OCI-LY3 (cell line): ENCODE measurements at regions not wholly inside any gene's neighbourhood (a gene's known extent, or its start where the extent isn't known, plus 50 kb on each side); places are given as distances from the start of the nearest gene placed in this dataset.
A peak's percentile ranks its signal among the peaks of the same experiment; 100 is the strongest.

Experiments used
- H2AFZ ChIP-seq: fragments of 200-600, 300-600 bp; shearing (Covaris generic); 2 replicates; pipeline ENCODE4 v1.6.0; 2014; ENCODE audit warnings: antibody characterized with exemption, low read depth, low read length
- H3K27ac ChIP-seq: fragments of 200-600, 300-600 bp; sonication (generic); 2 replicates; pipeline ENCODE4 v1.5.1; 2014; ENCODE audit warnings: mild to moderate bottlenecking, low read length, moderate library complexity, mixed read lengths
- H3K27me3 ChIP-seq: fragments of 200-600, 300-600 bp; sonication (generic); 2 replicates; pipeline ENCODE4 v1.6.1; 2014; ENCODE audit warnings: low read depth, low read length, mixed read lengths
- H3K36me3 ChIP-seq: fragments of 200-600, 300-600 bp; sonication (generic); replicated peaks from 2 replicates; pipeline ENCODE3; 2014; ENCODE audit warnings: low read depth, low read length, mixed read lengths
- H3K4me1 ChIP-seq: fragments of 300-600, 200-600 bp; sonication (generic); 2 replicates; pipeline ENCODE4 v1.6.1; 2014; ENCODE audit warnings: low read length, mixed read lengths
- H3K4me2 ChIP-seq: fragments of 200-600, 300-600 bp; sonication (generic); 2 replicates; pipeline ENCODE4 v1.6.1; 2014; ENCODE audit warnings: low read length, mixed read lengths
- H3K4me3 ChIP-seq: fragments of 300-600, 200-600 bp; sonication (generic); 2 replicates; pipeline ENCODE4 v1.5.1; 2014; ENCODE audit warnings: antibody characterized with exemption, mild to moderate bottlenecking, low read length, moderate library complexity
- H3K79me2 ChIP-seq: fragments of 300-600, 200-600 bp; shearing (Covaris generic); 2 replicates; pipeline ENCODE4 v1.6.1; 2014; ENCODE audit warnings: mild to moderate bottlenecking, low read length, mixed read lengths
- H3K9ac ChIP-seq: fragments of 300-600, 200-600 bp; shearing (Covaris generic); 2 replicates; pipeline ENCODE4 v1.6.0; 2014; ENCODE audit warnings: mild to moderate bottlenecking, low read length, moderate library complexity
- H3K9me3 ChIP-seq: fragments of 200-600, 300-600 bp; shearing (Covaris generic); 2 replicates; pipeline ENCODE4 v1.6.1; 2014; ENCODE audit warnings: low read length, mixed read lengths; ENCODE audit not compliant: insufficient read depth
- H4K20me1 ChIP-seq: fragments of 200-600, 300-600 bp; sonication (generic); 2 replicates; pipeline ENCODE4 v1.6.1; 2016; ENCODE audit warnings: low read length, mixed read lengths; ENCODE audit not compliant: insufficient read depth
- EZH2phosphoT487 ChIP-seq: fragments of 200-600 bp; shearing (Covaris generic); IDR thresholded peaks from 2 replicates; pipeline ENCODE4 v1.6.1; 2018; ENCODE audit warnings: antibody characterized with exemption, mixed run types, low read depth
- TF ChIP-seq, protein P1 (sequence below): fragments of 200-600, 300-600 bp; sonication (generic); IDR thresholded peaks from 2 replicates; pipeline ENCODE4 v1.5.1; 2014; ENCODE audit warnings: antibody characterized with exemption, low read length, low read depth

DNA sequence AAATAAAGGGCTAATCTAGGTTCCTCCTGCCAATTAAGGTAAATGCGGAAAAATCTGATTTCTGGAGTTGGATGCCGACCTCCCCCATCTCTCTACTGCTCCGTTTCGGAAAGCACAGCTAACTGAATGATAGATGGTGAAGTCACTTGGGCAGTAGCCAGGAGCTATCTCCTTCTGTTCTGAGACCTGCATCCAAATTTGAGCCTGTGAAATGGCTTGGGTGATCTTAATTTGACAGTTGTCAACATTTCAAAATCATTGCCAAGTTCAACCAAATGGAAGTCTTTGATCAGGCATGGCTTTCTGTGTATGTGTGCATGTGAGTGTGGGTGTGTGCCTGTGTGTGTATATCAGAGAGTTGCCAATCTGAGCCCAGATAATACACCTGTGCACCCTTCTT, 217.2 kb downstream of the ZNF516 start:
- H2AFZ ChIP-seq: no peak overlapping the region
- no peak overlapping the region for H3K4me2 ChIP-seq
- H3K9ac ChIP-seq: no peak overlapping the region
- TF ChIP-seq, protein P1, sequence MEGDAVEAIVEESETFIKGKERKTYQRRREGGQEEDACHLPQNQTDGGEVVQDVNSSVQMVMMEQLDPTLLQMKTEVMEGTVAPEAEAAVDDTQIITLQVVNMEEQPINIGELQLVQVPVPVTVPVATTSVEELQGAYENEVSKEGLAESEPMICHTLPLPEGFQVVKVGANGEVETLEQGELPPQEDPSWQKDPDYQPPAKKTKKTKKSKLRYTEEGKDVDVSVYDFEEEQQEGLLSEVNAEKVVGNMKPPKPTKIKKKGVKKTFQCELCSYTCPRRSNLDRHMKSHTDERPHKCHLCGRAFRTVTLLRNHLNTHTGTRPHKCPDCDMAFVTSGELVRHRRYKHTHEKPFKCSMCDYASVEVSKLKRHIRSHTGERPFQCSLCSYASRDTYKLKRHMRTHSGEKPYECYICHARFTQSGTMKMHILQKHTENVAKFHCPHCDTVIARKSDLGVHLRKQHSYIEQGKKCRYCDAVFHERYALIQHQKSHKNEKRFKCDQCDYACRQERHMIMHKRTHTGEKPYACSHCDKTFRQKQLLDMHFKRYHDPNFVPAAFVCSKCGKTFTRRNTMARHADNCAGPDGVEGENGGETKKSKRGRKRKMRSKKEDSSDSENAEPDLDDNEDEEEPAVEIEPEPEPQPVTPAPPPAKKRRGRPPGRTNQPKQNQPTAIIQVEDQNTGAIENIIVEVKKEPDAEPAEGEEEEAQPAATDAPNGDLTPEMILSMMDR: no peak
- no peak for TF ChIP-seq EZH2phosphoT487
- H3K27me3 ChIP-seq: peaks cover 18% of the 10 kb centered on the region; the same call in 1 of the 2 replicates
- no peaks in the 10 kb centered on the region for H4K20me1 ChIP-seq
- no peak overlapping the region for H3K4me3 ChIP-seq
- H3K9me3 ChIP-seq: no peaks in the 10 kb centered on the region
- no peaks in the 10 kb centered on the region for H3K4me1 ChIP-seq
- H3K36me3 ChIP-seq: no peaks in the 10 kb centered on the region
- no peak overlapping the region for H3K27ac ChIP-seq
- H3K79me2 ChIP-seq: no peaks in the 10 kb centered on the region

DNA sequence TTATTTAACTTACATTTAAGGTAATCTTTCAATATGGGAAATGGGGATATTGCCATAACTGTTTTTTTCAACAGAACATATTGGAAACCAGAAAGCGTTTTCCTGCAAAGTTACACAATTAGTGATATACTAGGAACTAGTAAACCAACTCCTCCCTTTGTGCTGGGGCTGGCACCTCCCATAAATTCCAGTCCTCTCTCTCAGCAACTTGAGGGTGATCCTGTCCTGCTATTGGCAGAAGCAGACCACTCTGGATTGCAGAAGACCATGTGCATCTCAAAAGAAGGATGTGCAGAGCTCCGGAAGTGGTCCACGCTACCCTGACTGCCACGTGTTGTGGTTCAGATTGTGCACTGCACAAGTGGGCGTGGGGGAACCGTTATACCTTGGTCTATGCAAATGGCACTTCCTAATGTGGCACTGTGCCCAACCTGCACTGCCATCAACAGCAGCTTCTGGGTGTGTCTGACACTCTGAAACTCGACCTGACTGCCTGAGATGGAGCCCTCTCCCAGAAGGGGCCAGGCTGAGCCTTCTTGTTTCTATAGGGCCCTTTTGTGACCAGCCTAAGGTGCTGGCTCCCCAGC, 219.2 kb downstream of the ZNF516 start:
- Histone ChIP-seq H2AFZ (no peak overlapping the region), H3K27ac (no peak overlapping the region), H3K27me3 (peaks cover 18% of the 10 kb centered on the region; the same call in 1 of the 2 replicates), H3K4me2 (no peak overlapping the region), H3K79me2 (no peaks in the 10 kb centered on the region), H3K4me3 (no peak overlapping the region), H3K36me3 (no peaks in the 10 kb centered on the region), H4K20me1 (no peaks in the 10 kb centered on the region), H3K4me1 (no peaks in the 10 kb centered on the region), H3K9ac (no peak overlapping the region), H3K9me3 (no peaks in the 10 kb centered on the region)
- no peak for TF ChIP-seq EZH2phosphoT487
- TF ChIP-seq, protein P1: no peak

DNA sequence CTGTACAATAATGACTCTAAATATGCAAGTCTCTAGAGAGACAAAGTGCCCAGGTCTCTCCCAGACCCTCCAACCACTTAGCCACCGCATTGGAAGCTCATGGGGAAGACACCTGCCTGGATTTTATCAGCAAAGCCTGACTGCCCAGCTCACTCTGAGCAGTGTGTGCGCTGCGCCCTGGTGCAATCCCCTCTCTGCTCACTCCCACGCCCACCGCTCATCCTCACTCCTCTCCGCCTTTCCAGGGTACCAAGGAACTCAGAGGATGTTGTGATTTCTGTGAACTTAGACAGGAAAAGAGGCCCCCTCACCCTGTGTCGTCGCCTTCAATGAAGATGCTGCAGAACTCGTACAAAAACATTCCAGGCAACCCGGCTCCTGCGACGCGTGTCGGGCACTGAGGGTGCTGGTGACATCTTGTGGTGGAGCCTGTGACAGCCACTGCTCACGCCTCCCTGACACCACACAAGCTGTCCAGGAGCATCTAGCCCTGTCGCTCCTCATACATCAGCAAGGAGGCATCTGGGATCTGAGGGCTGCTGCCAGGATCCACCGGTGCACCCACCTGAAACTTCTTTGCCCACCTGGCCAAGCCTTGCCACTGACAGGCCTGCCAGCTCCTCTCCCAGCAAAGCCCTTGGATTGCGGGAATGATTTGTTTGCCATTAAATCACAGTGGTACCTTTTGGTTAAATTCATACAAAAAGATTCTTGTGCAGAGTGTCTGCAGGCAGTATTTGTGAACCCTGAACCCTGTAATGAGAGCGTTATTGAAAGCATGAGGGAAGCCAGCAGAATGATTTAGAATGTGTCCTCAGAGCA, 220.4 kb downstream of the ZNF516 start:
- no peaks in the 10 kb centered on the region for H3K79me2 ChIP-seq
- peaks cover 18% of the 10 kb centered on the region; the same call in 1 of the 2 replicates for H3K27me3 ChIP-seq
- no peaks in the 10 kb centered on the region for H3K36me3 ChIP-seq
- no peak overlapping the region for H3K4me2 ChIP-seq
- no peaks in the 10 kb centered on the region for H3K4me1 ChIP-seq
- H3K9me3 ChIP-seq: no peaks in the 10 kb centered on the region
- H3K27ac ChIP-seq: no peak overlapping the region
- no peak overlapping the region for H3K4me3 ChIP-seq
- H4K20me1 ChIP-seq: no peaks in the 10 kb centered on the region
- no peak overlapping the region for H2AFZ ChIP-seq
- TF ChIP-seq EZH2phosphoT487: no peak
- TF ChIP-seq, protein P1: peak; percentile 15; the same call in 1 of the 2 replicates
- no peak overlapping the region for H3K9ac ChIP-seq

DNA sequence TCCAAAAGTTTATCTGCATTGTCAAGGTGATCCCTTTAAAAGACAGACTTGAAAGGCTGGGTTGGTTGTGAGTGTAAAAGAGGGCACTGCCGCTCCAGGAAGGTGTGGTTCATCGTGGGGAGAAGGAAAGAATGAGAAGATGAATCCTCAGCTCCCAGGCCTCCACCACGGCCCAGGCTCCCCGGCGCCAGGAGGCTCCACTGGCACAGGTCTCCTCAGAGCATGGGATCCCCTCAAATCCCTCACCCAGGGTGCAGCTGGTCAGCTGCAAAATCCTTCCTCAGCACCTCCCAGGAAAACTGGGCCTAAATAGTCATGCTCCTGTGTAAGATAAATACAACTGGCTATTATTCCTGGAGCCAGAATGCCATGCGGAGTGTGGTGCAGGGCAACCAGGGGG, 221.1 kb downstream of the ZNF516 start:
- Histone ChIP-seq H2AFZ (no peak overlapping the region), H3K9ac (no peak overlapping the region), H3K79me2 (no peaks in the 10 kb centered on the region), H3K27ac (no peak overlapping the region), H3K4me1 (no peaks in the 10 kb centered on the region), H3K4me2 (no peak overlapping the region), H3K4me3 (no peak overlapping the region), H3K36me3 (no peaks in the 10 kb centered on the region), H3K9me3 (no peaks in the 10 kb centered on the region), H4K20me1 (no peaks in the 10 kb centered on the region), H3K27me3 (peaks cover 18% of the 10 kb centered on the region; the same call in 1 of the 2 replicates)
- TF ChIP-seq, protein P1: no peak
- TF ChIP-seq EZH2phosphoT487: no peak
